Ovary (tissue), 7 donors: ENCODE measurements at regions not wholly inside any gene's neighbourhood (a gene's known extent, or its start where the extent isn't known, plus 50 kb on each side); places are given as distances from the start of the nearest gene placed in this dataset.

Experiments
- DNase-seq, 5 donors: peaks; one replicate each; pipeline ENCODE4 v3.0.0-alpha.2; 2019 to 2020
- H3K27ac ChIP-seq, 2 donors: fragments of 200-600 bp; one replicate each; pipeline versions ENCODE4 v1.5.1 to v1.8.0; 2019 to 2022
- H3K27me3 ChIP-seq: fragments of 200-600 bp; one replicate; pipeline ENCODE4 v1.8.0; 2022
- H3K36me3 ChIP-seq: fragments of 200-600 bp; sonication (generic); one replicate; pipeline ENCODE4 v1.5.1; 2019
- H3K4me1 ChIP-seq: one replicate; pipeline ENCODE4 v1.8.1; 2013; ENCODE audit warnings: mild to moderate bottlenecking, moderate library complexity; ENCODE audit not compliant: insufficient read depth
- H3K4me3 ChIP-seq: fragments of 200-600 bp; sonication (generic); one replicate; pipeline ENCODE4 v1.5.1; 2017
- H3K9me3 ChIP-seq, 2 donors: fragments of 200-600 bp in 1 of 2; sonication (generic) in 1 of 2; one replicate each; pipeline versions ENCODE4 v1.5.1 to v1.8.1; 2013 to 2019; ENCODE audit warnings: mild to moderate bottlenecking in 1 of 2, moderate library complexity in 1 of 2
- EP300 ChIP-seq: sonication (generic); formaldehyde crosslinking; IDR thresholded peaks from one replicate; pipeline ENCODE4 v1.6.1; 2017; ENCODE audit warnings: antibody characterized with exemption
- POLR2A ChIP-seq: fragments of 450-650 bp; IDR thresholded peaks from one replicate; pipeline ENCODE4 v1.6.1; 2017; ENCODE audit warnings: antibody characterized with exemption, mild to moderate bottlenecking, moderate library complexity
- WGBS, 3 donors: extraction: QIAGEN DNeasy Blood & Tissue Kit in 1 of 3; methylation state at CpG; one replicate each; pipeline versions ENCODE4 v1.1.5 to v1.1.7; 2013 to 2017; 5-methylcytosine and 5-hydroxymethylcytosine counted together
- intact Hi-C, 4 donors: fragments of 100-400 bp; cut with DNase I; formaldehyde crosslinking; loops; one replicate each; pipeline versions ENCODE4 v1.11.0 to v1.15.1; 2022 to 2023
- TF ChIP-seq, protein P1 (sequence below), 3 donors: fragments of 450-650 bp in 2 of 3; fragments of 200-600 bp in 1 of 3; IDR thresholded peaks; one replicate each; pipeline versions ENCODE4 v1.5.1 to v1.8.0; 2016 to 2022; ENCODE audit warnings: antibody characterized with exemption in 3 of 3, mild to moderate bottlenecking in 1 of 3
- donor health status: DM: no; HTN: no; CAD: no; lungs with moderate emphysema.
- donor health status: DM: no; HTN: no; CAD: no.
- donor health status: Bipolar disorder and iron deficiency.
- donor health status: DM: no; HTN: no; CAD: no.
- donor health status: DM: yes; HTN: yes; CAD: no.

DNA sequence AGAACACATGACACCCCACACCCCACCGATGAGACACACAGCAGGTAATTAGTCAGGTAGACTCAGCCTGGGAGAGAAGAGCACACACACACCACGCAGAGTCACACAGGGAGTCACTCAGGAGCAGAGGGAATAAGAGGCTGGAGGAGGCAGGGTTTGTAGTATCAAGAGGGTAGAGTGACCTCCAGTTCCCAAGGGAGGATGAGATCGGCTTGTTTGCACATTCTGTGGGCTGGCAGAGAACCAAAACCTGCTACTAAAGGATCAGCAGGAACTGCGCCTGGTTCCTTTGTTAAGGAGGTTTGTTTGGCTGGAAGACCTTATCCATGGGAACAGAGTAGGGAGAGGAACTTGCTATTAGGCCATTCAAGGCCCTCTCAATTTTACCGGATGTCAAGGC, 281.4 kb upstream of the SLCO3A1 start:
- WGBS, 3 donors, result 11 to 38% (median 12%) methylated on average over 5 of the region's 5 CpGs
- no peak overlapping the region for H3K27ac ChIP-seq
- TF ChIP-seq, protein P1, sequence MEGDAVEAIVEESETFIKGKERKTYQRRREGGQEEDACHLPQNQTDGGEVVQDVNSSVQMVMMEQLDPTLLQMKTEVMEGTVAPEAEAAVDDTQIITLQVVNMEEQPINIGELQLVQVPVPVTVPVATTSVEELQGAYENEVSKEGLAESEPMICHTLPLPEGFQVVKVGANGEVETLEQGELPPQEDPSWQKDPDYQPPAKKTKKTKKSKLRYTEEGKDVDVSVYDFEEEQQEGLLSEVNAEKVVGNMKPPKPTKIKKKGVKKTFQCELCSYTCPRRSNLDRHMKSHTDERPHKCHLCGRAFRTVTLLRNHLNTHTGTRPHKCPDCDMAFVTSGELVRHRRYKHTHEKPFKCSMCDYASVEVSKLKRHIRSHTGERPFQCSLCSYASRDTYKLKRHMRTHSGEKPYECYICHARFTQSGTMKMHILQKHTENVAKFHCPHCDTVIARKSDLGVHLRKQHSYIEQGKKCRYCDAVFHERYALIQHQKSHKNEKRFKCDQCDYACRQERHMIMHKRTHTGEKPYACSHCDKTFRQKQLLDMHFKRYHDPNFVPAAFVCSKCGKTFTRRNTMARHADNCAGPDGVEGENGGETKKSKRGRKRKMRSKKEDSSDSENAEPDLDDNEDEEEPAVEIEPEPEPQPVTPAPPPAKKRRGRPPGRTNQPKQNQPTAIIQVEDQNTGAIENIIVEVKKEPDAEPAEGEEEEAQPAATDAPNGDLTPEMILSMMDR (IDR thresholded peaks at IDR 0.05), result no peak
- TF ChIP-seq POLR2A (no peak), EP300 (no peak)

DNA sequence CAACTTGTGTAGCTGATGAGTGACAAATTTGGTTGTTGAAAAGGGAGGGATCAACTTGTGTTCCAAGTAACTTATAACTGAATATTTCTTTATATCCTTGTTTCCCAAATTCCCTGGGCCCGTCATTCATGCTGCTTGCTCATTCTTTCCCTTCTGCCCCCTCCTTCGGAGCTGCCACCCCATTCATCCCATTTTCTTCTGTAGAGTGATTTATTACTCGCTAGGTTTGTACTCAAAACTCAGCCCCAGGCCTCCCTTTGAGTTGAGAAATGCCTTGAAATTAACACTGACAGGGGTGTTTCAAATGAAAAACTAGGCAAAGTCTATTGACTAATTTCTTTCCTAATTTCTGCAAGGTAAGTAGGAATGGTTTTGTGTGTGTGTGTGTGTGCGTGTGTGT, 277.4 kb upstream of the SLCO3A1 start:
- TF ChIP-seq POLR2A (no peak), EP300 (no peak)
- TF ChIP-seq, protein P1 (IDR thresholded peaks at IDR 0.05), result no peak
- Histone ChIP-seq H3K9me3 (no peaks in the 10 kb centered on the region), H3K36me3 (no peaks in the 10 kb centered on the region), H3K4me3 (no peak overlapping the region), H3K27ac (no peak overlapping the region), H3K4me1 (no peaks in the 10 kb centered on the region), H3K27me3 (no peaks in the 10 kb centered on the region)
- DNase-seq, result no peak
- intact Hi-C loops, result no loop called here
- 68 to 82% (median 71%) methylated on average over 4 of the region's 4 CpGs for WGBS, 3 donors

More for the DNA sequence above, 281.4 kb upstream of the SLCO3A1 start:
- no peaks in the 10 kb centered on the region for H3K27me3 ChIP-seq
- intact Hi-C loops, result no loop called here
- no peak overlapping the region for H3K4me3 ChIP-seq
- no peaks in the 10 kb centered on the region for H3K4me1 ChIP-seq
- no peaks in the 10 kb centered on the region for H3K36me3 ChIP-seq
- DNase-seq, result peak in 1 of 5 donors; percentile 38
- H3K9me3 ChIP-seq, result no peaks in the 10 kb centered on the region

- WGBS, 3 donors, result 81 to 87% (median 82%) methylated on average over 6 of the region's 6 CpGs
- intact Hi-C loops, result no loop called here
- Histone ChIP-seq H3K9me3 (no peaks in the 10 kb centered on the region), H3K27ac (no peak overlapping the region), H3K4me1 (no peaks in the 10 kb centered on the region), H3K36me3 (no peaks in the 10 kb centered on the region), H3K27me3 (no peaks in the 10 kb centered on the region), H3K4me3 (no peak overlapping the region)
- no peak for TF ChIP-seq POLR2A
- no peak for DNase-seq
These were observed 275.0 kb upstream of the SLCO3A1 start for GRCh38 chr15:91578511-91578910.

GRCh38 chr15:91584895-91585294, 268.6 kb upstream of the SLCO3A1 start:
- H3K4me1 ChIP-seq, result no peaks in the 10 kb centered on the region
- TF ChIP-seq, protein P1 (IDR thresholded peaks at IDR 0.05), result no peak
- TF ChIP-seq EP300 (no peak), POLR2A (no peak)
- 87 to 93% (median 90%) methylated on average over 3 of the region's 3 CpGs for WGBS, 3 donors
- no peaks in the 10 kb centered on the region for H3K36me3 ChIP-seq
- no peak overlapping the region for H3K4me3 ChIP-seq
- no peak for DNase-seq
- H3K27ac ChIP-seq, result no peak overlapping the region
- H3K27me3 ChIP-seq, result no peaks in the 10 kb centered on the region
- intact Hi-C loops, result no loop called here
- H3K9me3 ChIP-seq, result no peaks in the 10 kb centered on the region

DNA sequence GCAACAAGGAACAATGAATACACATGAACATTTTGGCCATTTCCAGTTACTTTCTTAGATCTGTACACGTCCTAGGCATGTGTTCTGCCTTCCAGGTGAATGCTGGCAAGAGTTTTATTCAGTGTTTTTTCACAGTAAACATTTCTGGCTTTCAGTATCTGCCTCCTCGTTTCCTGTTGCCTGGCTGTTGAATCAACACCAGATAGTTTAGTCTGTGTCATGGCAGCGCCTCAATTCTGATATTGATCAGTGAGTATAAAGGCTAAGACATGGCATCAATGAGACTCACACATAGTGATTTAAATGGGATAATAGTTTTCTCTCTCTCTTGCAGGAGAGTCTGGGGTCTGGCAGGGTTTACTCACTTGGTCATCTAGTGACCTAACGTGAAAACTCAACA, 266.9 kb upstream of the SLCO3A1 start:
- WGBS, 3 donors, result 58 to 68% (median 59%) methylated on average over 4 of the region's 4 CpGs
- no peak for DNase-seq
- Histone ChIP-seq H3K27me3 (no peaks in the 10 kb centered on the region), H3K4me3 (no peak overlapping the region), H3K9me3 (no peaks in the 10 kb centered on the region), H3K27ac (no peak overlapping the region), H3K36me3 (no peaks in the 10 kb centered on the region), H3K4me1 (no peaks in the 10 kb centered on the region)
- intact Hi-C loops, result no loop called here
- TF ChIP-seq POLR2A (no peak), EP300 (no peak)
- TF ChIP-seq, protein P1 (IDR thresholded peaks at IDR 0.05), result no peak
